GM23248 (cell line): ENCODE measurements at regions not wholly inside any gene's neighbourhood (a gene's known extent, or its start where the extent isn't known, plus 50 kb on each side); places are given as distances from the start of the nearest gene placed in this dataset.

Experiments
- EZH2 ChIP-seq: fragments of 200-600 bp; sonication (generic); IDR thresholded peaks from 2 replicates; pipeline ENCODE4 v1.6.1; 2018; ENCODE audit warnings: antibody characterized with exemption, mild to moderate bottlenecking; ENCODE audit not compliant: insufficient read depth, poor library complexity, severe bottlenecking
- EZH2phosphoT487 ChIP-seq: fragments of 200-600 bp; sonication (generic); IDR thresholded peaks from 2 replicates; pipeline ENCODE4 v1.6.1; 2018; ENCODE audit warnings: antibody characterized with exemption, moderate library complexity, mild to moderate bottlenecking, low read depth; ENCODE audit not compliant: insufficient read depth

DNA sequence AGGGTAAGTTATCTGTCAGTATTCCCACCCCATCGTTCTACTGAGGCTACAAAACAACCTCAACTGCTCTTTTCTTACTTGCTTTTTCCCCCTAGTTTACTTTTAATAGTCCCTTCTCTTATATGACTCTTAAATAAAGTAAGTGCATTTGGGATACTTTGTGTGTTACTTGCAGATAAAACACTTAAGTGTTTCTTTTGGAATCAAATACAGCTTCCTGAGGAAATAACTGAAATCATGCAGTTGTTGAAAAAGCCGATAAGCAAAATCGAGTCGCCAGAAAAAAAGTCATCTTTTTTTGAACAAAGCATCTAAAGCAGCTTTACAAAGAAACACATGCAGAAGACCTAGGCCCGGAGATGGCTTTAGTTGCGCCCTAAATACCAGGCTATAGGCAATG, 53.5 kb upstream of the EPB41L4A start:
- TF ChIP-seq EZH2phosphoT487, result no peak
- no peak for TF ChIP-seq EZH2
